ENCODE measurements at regions not wholly inside any gene's neighbourhood (a gene's known extent, or its start where the extent isn't known, plus 50 kb on each side); places are given as distances from the start of the nearest gene placed in this dataset.
"Not testable (repeated sequence)": the region's sequence is repeated elsewhere in the genome, so short reads cannot be mapped to it uniquely, and the experiment has no call there.

DNA sequence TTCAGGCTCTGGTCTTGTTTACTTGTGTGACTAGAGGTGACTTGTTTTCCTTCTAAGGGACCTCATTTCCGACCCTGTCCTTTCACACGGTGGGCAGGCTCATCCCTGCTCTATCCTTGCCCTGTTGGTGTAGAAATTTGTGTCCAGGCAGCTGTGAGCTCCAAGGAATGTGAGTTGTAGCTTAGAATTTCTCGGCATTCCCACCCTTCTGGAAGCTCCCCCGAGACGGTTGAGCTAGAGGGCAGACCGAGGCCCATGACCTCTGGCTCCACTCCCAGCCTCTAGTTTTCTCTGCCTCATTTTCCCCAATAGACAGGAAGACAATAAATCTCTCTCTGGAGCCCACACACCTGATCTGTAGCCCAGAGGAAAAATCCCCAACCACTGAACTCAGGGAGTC lies 100.9 kb downstream of the NAV1 start:
- no peaks in the 10 kb centered on the region for H3K36me3 ChIP-seq (ENCODE audit: control insufficient read depth in 1 of 2, insufficient read depth in 2 of 2, low read length in 2 of 2)
- H3K27me3 ChIP-seq (ENCODE audit: low read depth, low read length): no peaks in the 10 kb centered on the region
- H3K4me3 ChIP-seq (ENCODE audit: low read depth in 1 of 2, low read length in 2 of 2): no peak overlapping the region
- no peaks in the 10 kb centered on the region for H3K9me3 ChIP-seq (ENCODE audit: control insufficient read depth in 1 of 2, low read length in 2 of 2)
- H3K27ac ChIP-seq (ENCODE audit: low read length): no peak overlapping the region
- H3K4me1 ChIP-seq (ENCODE audit: control insufficient read depth in 1 of 2, insufficient read depth in 2 of 2, low read length in 2 of 2): peaks cover 0 to 9% of the 10 kb centered on the region in 2 donors

DNA sequence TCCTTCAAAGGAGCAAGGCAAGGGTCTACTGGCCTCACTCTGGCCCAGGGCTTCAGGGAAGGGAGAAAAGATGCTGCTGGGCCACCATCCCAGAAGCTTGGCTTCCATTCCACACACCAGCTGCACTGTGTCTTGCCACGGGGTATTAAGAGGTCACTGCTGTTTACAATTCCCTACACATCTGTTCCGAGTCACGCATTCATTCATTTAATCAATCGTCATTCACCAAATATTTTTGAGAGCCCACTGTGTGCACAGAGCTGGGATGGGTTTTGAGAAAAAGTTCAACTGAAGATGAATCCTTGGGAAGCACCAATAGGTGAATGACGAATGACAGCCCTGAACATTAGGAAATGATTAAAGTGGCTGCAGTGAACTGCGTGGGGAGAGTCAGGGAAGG lies 101.7 kb downstream of the NAV1 start:
- Histone ChIP-seq H3K36me3 (ENCODE audit: control insufficient read depth in 1 of 2, insufficient read depth in 2 of 2, low read length in 2 of 2) (no peaks in the 10 kb centered on the region), H3K4me1 (ENCODE audit: control insufficient read depth in 1 of 2, insufficient read depth in 2 of 2, low read length in 2 of 2) (peaks cover 0 to 9% of the 10 kb centered on the region in 2 donors), H3K4me3 (ENCODE audit: low read depth in 1 of 2, low read length in 2 of 2) (no peak overlapping the region), H3K27ac (ENCODE audit: low read length) (no peak overlapping the region), H3K27me3 (ENCODE audit: low read depth, low read length) (no peaks in the 10 kb centered on the region), H3K9me3 (ENCODE audit: control insufficient read depth in 1 of 2, low read length in 2 of 2) (no peaks in the 10 kb centered on the region)

DNA sequence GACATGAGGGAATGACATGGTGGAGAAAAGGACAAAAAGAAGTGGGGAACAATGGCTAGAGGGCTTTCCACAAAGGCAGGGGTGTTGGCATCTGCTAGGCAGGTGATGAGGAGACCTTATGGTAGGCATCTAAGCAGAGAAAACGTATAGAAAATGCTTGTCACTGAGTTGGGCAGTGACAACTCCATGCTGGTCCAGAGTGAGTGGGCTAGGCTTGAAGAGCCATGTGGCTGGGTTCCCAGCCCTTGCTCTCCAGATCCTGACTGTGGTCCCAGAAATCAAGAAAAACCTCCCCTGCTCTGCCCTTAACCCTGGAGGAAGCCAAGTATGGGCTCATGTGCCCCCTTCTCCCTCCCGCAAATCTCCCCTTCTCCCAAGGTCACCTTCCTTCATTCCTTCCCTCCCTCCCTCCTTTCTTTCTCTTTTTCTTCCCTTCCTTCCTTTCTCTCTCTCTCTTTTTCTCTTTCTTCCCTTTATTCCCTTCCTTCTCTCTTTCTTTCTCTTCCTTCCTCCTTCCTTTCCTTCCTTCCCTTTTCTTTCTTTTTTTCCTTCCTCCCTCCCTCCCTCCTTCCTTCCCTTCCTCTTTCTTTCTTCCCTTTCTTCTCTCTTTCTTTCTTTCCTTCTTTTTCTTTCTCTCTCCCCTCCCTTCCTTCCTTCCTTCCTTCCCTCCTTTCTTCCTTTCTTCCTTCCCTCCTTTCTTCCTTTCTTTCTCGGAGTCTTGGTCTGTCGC lies 102.8 kb downstream of the NAV1 start:
- Histone ChIP-seq H3K27ac (ENCODE audit: low read length) (no peak overlapping the region), H3K9me3 (ENCODE audit: control insufficient read depth in 1 of 2, low read length in 2 of 2) (no peaks in the 10 kb centered on the region), H3K36me3 (ENCODE audit: control insufficient read depth in 1 of 2, insufficient read depth in 2 of 2, low read length in 2 of 2) (no peaks in the 10 kb centered on the region)

DNA sequence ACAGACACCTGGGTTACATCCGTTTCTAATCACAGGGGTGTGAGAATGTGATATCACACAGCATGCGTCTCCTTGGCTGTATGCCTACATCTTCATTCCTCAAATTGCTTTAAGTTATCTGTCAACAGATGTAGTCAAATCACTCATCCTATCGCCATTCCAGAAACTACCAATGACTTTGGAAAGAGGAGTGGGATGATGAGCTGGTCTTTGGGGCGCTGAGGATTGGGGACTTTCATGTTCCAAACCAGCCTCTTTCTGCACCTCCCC lies 104.8 kb downstream of the NAV1 start:
- no peak overlapping the region for H3K27ac ChIP-seq (ENCODE audit: low read length)
- H3K36me3 ChIP-seq (ENCODE audit: control insufficient read depth in 1 of 2, insufficient read depth in 2 of 2, low read length in 2 of 2): no peaks in the 10 kb centered on the region
- H3K4me1 ChIP-seq (ENCODE audit: control insufficient read depth in 1 of 2, insufficient read depth in 2 of 2, low read length in 2 of 2): peaks cover 0 to 10% of the 10 kb centered on the region in 2 donors

More for the DNA sequence above, 102.8 kb downstream of the NAV1 start:
- H3K4me3 ChIP-seq (ENCODE audit: low read depth in 1 of 2, low read length in 2 of 2): no peak overlapping the region
- no peaks in the 10 kb centered on the region for H3K27me3 ChIP-seq (ENCODE audit: low read depth, low read length)
- H3K4me1 ChIP-seq (ENCODE audit: control insufficient read depth in 1 of 2, insufficient read depth in 2 of 2, low read length in 2 of 2): peaks cover 0 to 9% of the 10 kb centered on the region in 2 donors

DNA sequence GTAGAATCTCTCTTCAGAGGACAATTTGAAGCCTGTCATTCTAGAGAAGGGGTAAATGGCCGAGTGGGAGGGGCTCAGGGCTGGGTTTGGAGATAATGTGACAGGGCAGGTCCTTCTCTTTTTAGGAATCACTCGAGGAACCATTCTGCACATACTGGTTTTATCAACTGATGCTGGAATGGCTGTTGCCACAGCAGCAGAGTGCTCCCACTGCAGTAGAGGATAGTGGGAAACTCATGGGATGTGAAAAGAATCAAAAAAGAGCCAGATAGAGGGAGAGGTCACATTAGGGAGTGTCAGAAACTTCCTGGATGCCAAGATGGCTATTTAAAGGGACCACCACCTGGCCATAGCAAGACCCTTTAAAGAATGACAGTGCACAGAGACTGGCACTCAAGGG lies 105.3 kb downstream of the NAV1 start:
- Histone ChIP-seq H3K27ac (ENCODE audit: low read length) (no peak overlapping the region), H3K36me3 (ENCODE audit: control insufficient read depth in 1 of 2, insufficient read depth in 2 of 2, low read length in 2 of 2) (no peaks in the 10 kb centered on the region), H3K27me3 (ENCODE audit: low read depth, low read length) (no peaks in the 10 kb centered on the region), H3K9me3 (ENCODE audit: control insufficient read depth in 1 of 2, low read length in 2 of 2) (no peaks in the 10 kb centered on the region), H3K4me3 (ENCODE audit: low read depth in 1 of 2, low read length in 2 of 2) (no peak overlapping the region), H3K4me1 (ENCODE audit: control insufficient read depth in 1 of 2, insufficient read depth in 2 of 2, low read length in 2 of 2) (peaks cover 0 to 12% of the 10 kb centered on the region in 2 donors)

More for the DNA sequence above, 104.8 kb downstream of the NAV1 start:
- H3K27me3 ChIP-seq (ENCODE audit: low read depth, low read length): no peaks in the 10 kb centered on the region
- no peaks in the 10 kb centered on the region for H3K9me3 ChIP-seq (ENCODE audit: control insufficient read depth in 1 of 2, low read length in 2 of 2)
- no peak overlapping the region for H3K4me3 ChIP-seq (ENCODE audit: low read depth in 1 of 2, low read length in 2 of 2)

DNA sequence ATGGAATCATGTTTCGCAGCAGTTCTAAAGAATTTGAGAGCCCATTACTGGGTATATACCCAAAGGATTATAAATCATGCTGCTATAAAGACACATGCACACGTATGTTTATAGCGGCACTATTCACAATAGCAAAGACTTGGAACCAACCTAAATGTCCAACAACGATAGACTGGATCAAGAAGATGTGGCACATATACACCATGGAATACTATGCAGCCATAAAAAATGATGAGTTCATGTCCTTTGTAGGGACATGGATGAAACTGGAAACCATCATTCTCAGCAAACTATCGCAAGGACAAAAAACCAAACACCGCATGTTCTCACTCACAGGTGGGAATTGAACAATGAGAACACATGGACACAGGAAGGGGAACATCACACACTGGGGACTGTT lies 106.1 kb downstream of the NAV1 start:
- peaks cover 0 to 18% of the 10 kb centered on the region in 2 donors for H3K4me1 ChIP-seq (ENCODE audit: control insufficient read depth in 1 of 2, insufficient read depth in 2 of 2, low read length in 2 of 2)

DNA sequence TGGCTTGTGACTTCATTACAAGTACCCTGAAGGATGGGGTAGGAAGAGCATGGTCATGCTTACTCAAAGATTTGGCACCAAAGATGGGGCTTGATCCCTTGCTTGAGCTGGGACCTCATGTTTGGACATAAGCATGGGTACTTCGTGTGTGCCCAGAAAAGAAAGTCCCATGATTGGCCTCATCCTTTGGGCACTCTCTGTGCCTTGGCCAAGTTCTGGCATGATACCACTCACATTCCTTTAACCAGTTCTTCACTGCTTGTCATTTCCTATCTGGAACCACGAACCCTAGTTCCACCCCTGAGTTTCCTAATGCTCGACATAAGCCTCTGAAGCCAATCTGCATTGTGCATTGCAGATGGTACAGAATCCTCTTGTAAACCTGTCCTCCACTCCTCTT lies 107.0 kb downstream of the NAV1 start:
- Histone ChIP-seq H3K27me3 (ENCODE audit: low read depth, low read length) (no peaks in the 10 kb centered on the region), H3K4me1 (ENCODE audit: control insufficient read depth in 1 of 2, insufficient read depth in 2 of 2, low read length in 2 of 2) (peaks cover 5 to 26% of the 10 kb centered on the region in 2 donors), H3K36me3 (ENCODE audit: control insufficient read depth in 1 of 2, insufficient read depth in 2 of 2, low read length in 2 of 2) (no peaks in the 10 kb centered on the region), H3K9me3 (ENCODE audit: control insufficient read depth in 1 of 2, low read length in 2 of 2) (no peaks in the 10 kb centered on the region), H3K4me3 (ENCODE audit: low read depth in 1 of 2, low read length in 2 of 2) (no peak overlapping the region), H3K27ac (ENCODE audit: low read length) (no peak overlapping the region)

More for the DNA sequence above, 106.1 kb downstream of the NAV1 start:
- not testable (repeated sequence) for H3K9me3 ChIP-seq (ENCODE audit: control insufficient read depth in 1 of 2, low read length in 2 of 2); H3K4me3 ChIP-seq (ENCODE audit: low read depth in 1 of 2, low read length in 2 of 2); H3K27ac ChIP-seq (ENCODE audit: low read length); H3K27me3 ChIP-seq (ENCODE audit: low read depth, low read length); H3K36me3 ChIP-seq (ENCODE audit: control insufficient read depth in 1 of 2, insufficient read depth in 2 of 2, low read length in 2 of 2)

DNA sequence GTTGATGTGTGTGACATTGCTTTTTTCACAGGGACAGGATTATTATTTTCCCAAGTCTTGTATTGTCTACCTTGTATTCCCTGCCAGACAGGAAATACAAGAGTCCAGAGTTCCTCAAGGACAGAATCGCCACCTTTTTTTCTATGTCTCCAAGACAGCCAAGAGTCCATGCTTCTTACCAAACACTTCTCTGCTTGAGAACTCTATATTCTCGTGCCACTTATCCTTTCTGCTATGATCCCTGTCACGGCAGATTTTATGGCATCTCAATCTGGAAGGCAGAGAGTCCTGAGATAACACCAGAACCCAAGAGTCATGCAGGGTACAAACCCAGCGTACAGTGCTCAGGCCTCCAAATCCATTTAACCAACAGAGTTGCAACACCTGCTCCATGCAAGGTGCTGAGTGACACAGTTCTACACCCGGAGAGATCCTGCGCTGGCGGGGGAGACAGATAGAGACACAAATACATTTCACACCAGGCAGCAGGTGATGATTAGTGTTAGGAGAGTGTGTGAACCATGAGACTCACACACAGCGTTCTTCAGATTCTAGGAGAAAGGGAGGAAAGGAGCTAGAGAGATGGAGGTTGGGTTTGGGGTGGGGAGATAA lies 107.6 kb downstream of the NAV1 start:
- Histone ChIP-seq H3K36me3 (ENCODE audit: control insufficient read depth in 1 of 2, insufficient read depth in 2 of 2, low read length in 2 of 2) (no peaks in the 10 kb centered on the region), H3K9me3 (ENCODE audit: control insufficient read depth in 1 of 2, low read length in 2 of 2) (no peaks in the 10 kb centered on the region), H3K27me3 (ENCODE audit: low read depth, low read length) (no peaks in the 10 kb centered on the region), H3K4me3 (ENCODE audit: low read depth in 1 of 2, low read length in 2 of 2) (no peak overlapping the region), H3K27ac (ENCODE audit: low read length) (no peak overlapping the region), H3K4me1 (ENCODE audit: control insufficient read depth in 1 of 2, insufficient read depth in 2 of 2, low read length in 2 of 2) (peaks cover 6 to 31% of the 10 kb centered on the region in 2 donors)

DNA sequence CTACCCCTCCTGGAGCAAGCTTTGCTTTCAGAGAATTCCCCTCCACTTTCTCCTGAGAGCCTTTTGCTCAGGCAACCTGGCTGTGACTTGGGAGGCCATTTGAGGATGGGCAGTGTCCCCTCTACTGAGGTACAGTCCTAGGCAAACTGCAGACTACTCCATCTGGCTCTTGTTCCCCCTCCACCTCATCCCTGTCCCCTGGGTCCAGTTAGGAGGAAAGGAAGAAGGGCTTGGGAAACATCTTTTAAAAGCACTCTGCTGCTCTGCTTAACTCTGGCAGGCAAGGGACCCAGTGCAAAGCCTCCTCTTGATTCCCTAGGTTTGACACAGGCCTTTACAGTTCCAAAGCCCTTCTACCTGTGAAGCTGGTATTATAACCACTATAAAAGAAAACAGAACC lies 108.2 kb downstream of the NAV1 start:
- H3K4me1 ChIP-seq (ENCODE audit: control insufficient read depth in 1 of 2, insufficient read depth in 2 of 2, low read length in 2 of 2): peaks cover 6 to 31% of the 10 kb centered on the region in 2 donors
- no peaks in the 10 kb centered on the region for H3K9me3 ChIP-seq (ENCODE audit: control insufficient read depth in 1 of 2, low read length in 2 of 2)
- H3K4me3 ChIP-seq (ENCODE audit: low read depth in 1 of 2, low read length in 2 of 2): no peak overlapping the region
- H3K27ac ChIP-seq (ENCODE audit: low read length): no peak overlapping the region
- no peaks in the 10 kb centered on the region for H3K27me3 ChIP-seq (ENCODE audit: low read depth, low read length)
- H3K36me3 ChIP-seq (ENCODE audit: control insufficient read depth in 1 of 2, insufficient read depth in 2 of 2, low read length in 2 of 2): no peaks in the 10 kb centered on the region

DNA sequence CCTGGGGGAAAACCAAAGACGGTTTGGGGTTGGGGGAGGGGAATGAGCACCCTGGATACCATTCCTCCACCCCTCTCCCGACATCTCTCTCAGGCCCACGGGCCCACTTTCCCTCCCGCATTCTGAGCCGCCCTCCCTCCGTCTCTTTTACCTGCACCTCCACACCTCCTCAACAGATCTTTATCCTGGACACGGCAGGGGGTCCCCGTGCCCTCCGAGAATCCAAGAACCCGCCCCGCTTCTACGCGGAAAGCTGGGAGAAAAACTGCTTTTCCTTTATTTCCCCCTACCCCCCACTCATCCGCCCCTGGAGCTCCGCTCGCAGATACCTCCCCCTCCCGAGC lies 108.8 kb downstream of the NAV1 start:
- Histone ChIP-seq H3K4me3 (ENCODE audit: low read depth in 1 of 2, low read length in 2 of 2) (peak overlapping the region; percentile 44 to 72), H3K27me3 (ENCODE audit: low read depth, low read length) (no peaks in the 10 kb centered on the region), H3K36me3 (ENCODE audit: control insufficient read depth in 1 of 2, insufficient read depth in 2 of 2, low read length in 2 of 2) (no peaks in the 10 kb centered on the region), H3K27ac (ENCODE audit: low read length) (no peak overlapping the region), H3K9me3 (ENCODE audit: control insufficient read depth in 1 of 2, low read length in 2 of 2) (no peaks in the 10 kb centered on the region), H3K4me1 (ENCODE audit: control insufficient read depth in 1 of 2, insufficient read depth in 2 of 2, low read length in 2 of 2) (peaks cover 6 to 31% of the 10 kb centered on the region in 2 donors)

DNA sequence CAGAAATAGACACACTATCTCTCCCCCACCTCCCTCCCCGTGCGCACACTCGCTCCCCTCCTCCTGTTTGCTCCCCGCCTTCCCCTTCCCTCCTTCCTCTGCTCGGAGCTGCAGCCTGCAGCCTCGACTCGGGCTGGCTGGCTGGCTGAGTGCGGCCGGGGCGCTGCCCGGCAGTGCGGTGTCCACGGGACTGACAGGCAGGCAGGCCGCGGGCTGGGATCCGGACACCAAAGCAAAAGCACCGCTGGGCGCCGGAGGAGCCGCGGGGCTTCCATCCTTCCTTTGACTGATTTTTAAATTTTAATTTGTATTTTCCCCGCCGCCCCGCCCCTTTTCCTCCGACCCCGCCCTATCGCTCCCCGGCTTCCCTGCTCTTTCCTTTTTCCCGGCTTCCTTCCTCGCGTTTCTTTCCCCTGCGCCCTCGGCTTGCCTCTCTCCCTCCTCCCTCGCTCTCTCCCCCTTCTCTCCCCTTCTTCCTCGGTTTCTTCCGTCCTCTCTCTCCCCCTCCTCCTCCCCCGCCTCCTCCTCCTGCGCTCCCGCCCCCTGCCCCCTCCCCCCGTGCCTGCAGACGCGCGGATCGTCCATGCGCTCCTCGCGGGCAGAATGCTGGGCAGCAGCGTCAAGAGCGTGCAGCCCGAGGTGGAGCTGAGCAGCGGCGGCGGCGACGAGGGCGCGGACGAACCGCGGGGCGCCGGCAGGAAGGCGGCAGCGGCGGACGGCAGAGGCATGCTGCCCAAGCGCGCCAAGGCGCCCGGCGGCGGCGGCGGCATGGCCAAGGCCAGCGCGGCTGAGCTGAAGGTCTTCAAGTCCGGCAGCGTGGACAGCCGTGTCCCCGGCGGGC lies 109.4 kb downstream of the NAV1 start:
- Histone ChIP-seq H3K27ac (ENCODE audit: low read length) (no peak overlapping the region), H3K4me3 (ENCODE audit: low read depth in 1 of 2, low read length in 2 of 2) (peak overlapping the region; percentile 44 to 72), H3K4me1 (ENCODE audit: control insufficient read depth in 1 of 2, insufficient read depth in 2 of 2, low read length in 2 of 2) (peaks cover 6 to 31% of the 10 kb centered on the region in 2 donors), H3K36me3 (ENCODE audit: control insufficient read depth in 1 of 2, insufficient read depth in 2 of 2, low read length in 2 of 2) (no peaks in the 10 kb centered on the region), H3K27me3 (ENCODE audit: low read depth, low read length) (no peaks in the 10 kb centered on the region), H3K9me3 (ENCODE audit: control insufficient read depth in 1 of 2, low read length in 2 of 2) (no peaks in the 10 kb centered on the region)
